H9 (cell line): ENCODE measurements at regions not wholly inside any gene's neighbourhood (a gene's known extent, or its start where the extent isn't known, plus 50 kb on each side); places are given as distances from the start of the nearest gene placed in this dataset.

Experiments
- DNase-seq: peaks from one replicate; pipeline ENCODE4 v3.0.0-alpha.2; 2017
- H2AFZ ChIP-seq: one replicate; pipeline ENCODE4 v1.6.1; 2013; ENCODE audit warnings: mild to moderate bottlenecking, low read length, control low read depth, moderate library complexity
- H2AK5ac ChIP-seq: 2 replicates; pipeline ENCODE4 v1.6.1; 2013; ENCODE audit warnings: low read length, control low read depth, mixed read lengths; ENCODE audit not compliant: insufficient read length
- H2BK120ac ChIP-seq: one replicate; pipeline ENCODE4 v1.6.1; 2013; ENCODE audit warnings: low read depth, mild to moderate bottlenecking, low read length, control low read depth, inconsistent platforms; ENCODE audit not compliant: poor library complexity, severe bottlenecking
- H2BK12ac ChIP-seq: 2 replicates; pipeline ENCODE4 v1.6.1; 2013; ENCODE audit warnings: low read length, control low read depth, mixed read lengths, low read depth; ENCODE audit not compliant: insufficient read length
- H2BK15ac ChIP-seq: 2 replicates; pipeline ENCODE4 v1.6.1; 2013; ENCODE audit warnings: low read depth, low read length, control low read depth
- H2BK20ac ChIP-seq: one replicate; pipeline ENCODE4 v1.6.1; 2013; ENCODE audit warnings: low read depth, mild to moderate bottlenecking, low read length, control low read depth, inconsistent platforms; ENCODE audit not compliant: poor library complexity, severe bottlenecking
- H2BK5ac ChIP-seq: 2 replicates; pipeline ENCODE4 v1.6.1; 2013; ENCODE audit warnings: low read length, control low read depth, mixed read lengths; ENCODE audit not compliant: insufficient read length
- H3K14ac ChIP-seq: 2 replicates; pipeline ENCODE4 v1.6.1; 2013; ENCODE audit warnings: low read length, control low read depth; ENCODE audit not compliant: insufficient read depth
- H3K18ac ChIP-seq: 2 replicates; pipeline ENCODE4 v1.6.1; 2013; ENCODE audit warnings: low read depth, mild to moderate bottlenecking, mixed read lengths, low read length, control low read depth; ENCODE audit not compliant: insufficient read length
- H3K23ac ChIP-seq: 2 replicates; pipeline ENCODE4 v1.6.1; 2013; ENCODE audit warnings: low read length, control low read depth, mixed read lengths, low read depth; ENCODE audit not compliant: insufficient read length
- H3K23me2 ChIP-seq: 2 replicates; pipeline ENCODE4 v1.6.1; 2013; ENCODE audit warnings: low read depth, mild to moderate bottlenecking, mixed read lengths, low read length, control low read depth; ENCODE audit not compliant: insufficient read length, poor library complexity, severe bottlenecking
- H3K27ac ChIP-seq: 2 replicates; pipeline ENCODE4 v1.5.1; 2013; ENCODE audit warnings: low read length, control low read depth, mixed read lengths, low read depth; ENCODE audit not compliant: insufficient read length
- H3K27me3 ChIP-seq: 2 replicates; pipeline ENCODE4 v1.6.1; 2013; ENCODE audit warnings: low read length, control low read depth, inconsistent platforms; ENCODE audit not compliant: insufficient read depth
- H3K4ac ChIP-seq: 2 replicates; pipeline ENCODE4 v1.6.1; 2013; ENCODE audit warnings: low read depth, mild to moderate bottlenecking, control low read depth, inconsistent platforms, low read length, moderate library complexity
- H3K4me1 ChIP-seq: 2 replicates; pipeline ENCODE4 v1.6.1; 2013; ENCODE audit warnings: low read length, control low read depth, inconsistent platforms; ENCODE audit not compliant: insufficient read depth
- H3K4me2 ChIP-seq: 2 replicates; pipeline ENCODE4 v1.6.1; 2013; ENCODE audit warnings: low read length, control low read depth, mixed read lengths; ENCODE audit not compliant: insufficient read length, insufficient read depth
- H3K56ac ChIP-seq: 2 replicates; pipeline ENCODE4 v1.6.1; 2013; ENCODE audit warnings: low read depth, mild to moderate bottlenecking, mixed read lengths, low read length, control low read depth; ENCODE audit not compliant: insufficient read length
- H3K79me1 ChIP-seq: 2 replicates; pipeline ENCODE4 v1.6.1; 2013; ENCODE audit warnings: low read depth, mild to moderate bottlenecking, moderate library complexity, low read length, control low read depth, inconsistent platforms; ENCODE audit not compliant: insufficient read depth, poor library complexity, severe bottlenecking
- H3K79me2 ChIP-seq: 2 replicates; pipeline ENCODE4 v1.6.1; 2013; ENCODE audit warnings: low read length, control low read depth, inconsistent platforms; ENCODE audit not compliant: insufficient read depth
- H3K9ac ChIP-seq: 2 replicates; pipeline ENCODE4 v1.6.1; 2013; ENCODE audit warnings: low read length, control low read depth, mixed read lengths; ENCODE audit not compliant: insufficient read length; ENCODE audit errors: extremely low read depth
- H3K9me3 ChIP-seq: one replicate; pipeline ENCODE4 v1.6.1; 2013; ENCODE audit warnings: low read depth, low read length, inconsistent platforms; ENCODE audit not compliant: control insufficient read depth
- H3T11ph ChIP-seq: one replicate; pipeline ENCODE4 v1.6.1; 2013; ENCODE audit warnings: mild to moderate bottlenecking, low read length, control low read depth, inconsistent platforms
- H4K20me1 ChIP-seq: one replicate; pipeline ENCODE4 v1.6.1; 2013; ENCODE audit not compliant: control insufficient read depth, insufficient read length, insufficient read depth
- H4K5ac ChIP-seq: 2 replicates; pipeline ENCODE4 v1.6.1; 2013; ENCODE audit warnings: low read depth, mild to moderate bottlenecking, mixed read lengths, low read length, control low read depth; ENCODE audit not compliant: insufficient read length
- H4K8ac ChIP-seq: replicated peaks from 2 replicates; pipeline ENCODE4 v1.6.1; 2013; ENCODE audit warnings: low read length, control low read depth, mixed read lengths, low read depth; ENCODE audit not compliant: insufficient read length
- H4K91ac ChIP-seq: 2 replicates; pipeline ENCODE4 v1.6.1; 2013; ENCODE audit warnings: low read depth, mild to moderate bottlenecking, moderate library complexity, mixed read lengths, low read length, control low read depth; ENCODE audit not compliant: insufficient read length
- H3K27ac Mint-ChIP-seq, 3 experiments: 2 replicates in 2 of 3; 3 replicates in 1 of 3; pipeline ENCODE4 v1.8.0; 2020 to 2021; ENCODE audit warnings: mixed read lengths in 3 of 3, mild to moderate bottlenecking in 1 of 3, moderate library complexity in 1 of 3
- H3K27me3 Mint-ChIP-seq: 2 replicates; pipeline ENCODE4 v1.8.0; 2021; ENCODE audit warnings: low read depth, mild to moderate bottlenecking, moderate library complexity, mixed read lengths
- H3K36me3 Mint-ChIP-seq, 3 experiments: 2 replicates in 2 of 3; 3 replicates in 1 of 3; pipeline ENCODE4 v1.8.0; 2020 to 2021; ENCODE audit warnings: low read depth in 3 of 3, mixed read lengths in 3 of 3; ENCODE audit not compliant: insufficient read depth in 1 of 3
- H3K4me1 Mint-ChIP-seq, 2 experiments: 2 replicates each; pipeline ENCODE4 v1.8.0; 2020; ENCODE audit warnings: mixed read lengths in 2 of 2
- H3K4me3 Mint-ChIP-seq, 2 experiments: 2 replicates in 1 of 2; 3 replicates in 1 of 2; pipeline ENCODE4 v1.8.0; 2020 to 2021; ENCODE audit warnings: mild to moderate bottlenecking in 2 of 2, mixed read lengths in 2 of 2, moderate library complexity in 1 of 2
- H3K9me3 Mint-ChIP-seq, 2 experiments: 2 replicates in 1 of 2; 3 replicates in 1 of 2; pipeline ENCODE4 v1.8.0; 2020; ENCODE audit warnings: mild to moderate bottlenecking in 2 of 2, mixed read lengths in 2 of 2, moderate library complexity in 1 of 2
- WGBS: extraction: QIAGEN DNeasy Blood & Tissue Kit; methylation state at CpG from one replicate; pipeline ENCODE4 v1.1.7; 2013; ENCODE audit warnings: missing lambda C conversion rate, low lambda C conversion rate, mixed read lengths; ENCODE audit not compliant: insufficient read length; ENCODE audit errors: extremely low coverage; 5-methylcytosine and 5-hydroxymethylcytosine counted together
- TF ChIP-seq, protein P1 (sequence below): fragments of 200-600 bp; sonication (generic); conservative IDR thresholded peaks from 3 replicates; pipeline ENCODE4 v1.8.0; 2021; ENCODE audit warnings: antibody characterized with exemption, mild to moderate bottlenecking

DNA sequence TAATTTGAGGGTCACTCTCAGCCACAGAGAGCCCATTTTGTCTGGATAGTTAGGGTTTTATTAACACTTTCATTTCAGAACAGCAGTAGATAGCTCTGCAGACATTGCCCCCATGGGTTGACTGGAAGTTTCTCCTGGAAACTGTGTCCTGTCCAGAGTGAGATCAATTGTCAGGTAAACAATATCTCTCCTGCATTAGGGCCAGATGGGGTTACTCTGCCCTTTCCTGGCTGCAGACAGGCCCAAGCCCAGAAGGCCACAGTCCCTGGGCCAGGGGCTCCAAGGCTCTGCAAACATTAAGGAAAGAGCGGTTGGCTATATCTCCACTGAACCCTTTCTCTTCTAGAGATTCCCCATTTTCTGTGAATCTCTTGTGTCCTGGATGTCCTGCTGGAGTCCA, 436.8 kb upstream of the PRKX start:
- Histone ChIP-seq H3K56ac (no peak overlapping the region), H2AFZ (no peak overlapping the region), H4K91ac (no peak overlapping the region), H3K18ac (no peak overlapping the region), H2BK15ac (no peak overlapping the region), H3K27ac (no peak overlapping the region), H3K27me3 (no peaks in the 10 kb centered on the region), H2BK20ac (no peak overlapping the region), H3K79me1 (no peaks in the 10 kb centered on the region), H3K9me3 (no peaks in the 10 kb centered on the region), H4K20me1 (no peaks in the 10 kb centered on the region), H3K79me2 (no peaks in the 10 kb centered on the region), H3K4me1 (no peaks in the 10 kb centered on the region), H2BK5ac (no peak overlapping the region), H4K8ac (no peak overlapping the region), H3K4ac (no peak overlapping the region), H3K9ac (no peak overlapping the region), H4K5ac (no peak overlapping the region), H3K23ac (no peak overlapping the region), H3K23me2 (no peaks in the 10 kb centered on the region), H2BK120ac (no peak overlapping the region), H2AK5ac (no peak overlapping the region), H3K4me2 (no peak overlapping the region), H2BK12ac (no peak overlapping the region), H3K14ac (no peak overlapping the region), H3T11ph (no peak overlapping the region)
- H3K36me3 Mint-ChIP-seq, result peaks cover 0 to 3% (median 0%) of the 10 kb centered on the region in 3 experiments; a peak in 1 of 7 replicates
- no peak overlapping the region for H3K4me3 Mint-ChIP-seq
- H3K27me3 Mint-ChIP-seq, result no peaks in the 10 kb centered on the region; the same call in 1 of the 2 replicates
- no CpG with 5 or more reads among the region's 1 CpG for whole genome bisulfite sequencing
- no peaks in the 10 kb centered on the region for H3K4me1 Mint-ChIP-seq
- no peak for DNase-seq
- no peak overlapping the region for H3K27ac Mint-ChIP-seq
- H3K9me3 Mint-ChIP-seq, result peaks cover 4 to 5% of the 10 kb centered on the region in 2 experiments; a peak in 2 of 5 replicates
- TF ChIP-seq, protein P1, sequence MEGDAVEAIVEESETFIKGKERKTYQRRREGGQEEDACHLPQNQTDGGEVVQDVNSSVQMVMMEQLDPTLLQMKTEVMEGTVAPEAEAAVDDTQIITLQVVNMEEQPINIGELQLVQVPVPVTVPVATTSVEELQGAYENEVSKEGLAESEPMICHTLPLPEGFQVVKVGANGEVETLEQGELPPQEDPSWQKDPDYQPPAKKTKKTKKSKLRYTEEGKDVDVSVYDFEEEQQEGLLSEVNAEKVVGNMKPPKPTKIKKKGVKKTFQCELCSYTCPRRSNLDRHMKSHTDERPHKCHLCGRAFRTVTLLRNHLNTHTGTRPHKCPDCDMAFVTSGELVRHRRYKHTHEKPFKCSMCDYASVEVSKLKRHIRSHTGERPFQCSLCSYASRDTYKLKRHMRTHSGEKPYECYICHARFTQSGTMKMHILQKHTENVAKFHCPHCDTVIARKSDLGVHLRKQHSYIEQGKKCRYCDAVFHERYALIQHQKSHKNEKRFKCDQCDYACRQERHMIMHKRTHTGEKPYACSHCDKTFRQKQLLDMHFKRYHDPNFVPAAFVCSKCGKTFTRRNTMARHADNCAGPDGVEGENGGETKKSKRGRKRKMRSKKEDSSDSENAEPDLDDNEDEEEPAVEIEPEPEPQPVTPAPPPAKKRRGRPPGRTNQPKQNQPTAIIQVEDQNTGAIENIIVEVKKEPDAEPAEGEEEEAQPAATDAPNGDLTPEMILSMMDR, result no peak
